GM10266 (cell line): ENCODE measurements at regions not wholly inside any gene's neighbourhood (a gene's known extent, or its start where the extent isn't known, plus 50 kb on each side); places are given as distances from the start of the nearest gene placed in this dataset.

ENCODE experiments used
- DNase-seq: peaks from one replicate; pipeline ENCODE4 v3.0.0; 2012; ENCODE audit errors: extremely low spot score
- CTCF ChIP-seq: IDR thresholded peaks from 2 replicates; pipeline ENCODE4 v1.5.1; 2012; ENCODE audit warnings: mild to moderate bottlenecking, low read depth; ENCODE audit not compliant: control insufficient read depth, insufficient read depth; ENCODE audit errors: missing control alignments

- TF ChIP-seq CTCF = no peak
- DNase-seq = no peak
Measured at GRCh38 chr20:24051160-24051559, 62.6 kb upstream of the GGTLC1 start.

- no peak for DNase-seq
- TF ChIP-seq CTCF = no peak
Measured at GRCh38 chr20:24050119-24050518, 61.5 kb upstream of the GGTLC1 start.

- no peak for DNase-seq
- no peak for TF ChIP-seq CTCF
Measured at GRCh38 chr20:24049081-24049480, 60.5 kb upstream of the GGTLC1 start.

- no peak for TF ChIP-seq CTCF
- no peak for DNase-seq
Measured at GRCh38 chr20:24048024-24048611, 59.5 kb upstream of the GGTLC1 start.

- DNase-seq = no peak
- TF ChIP-seq CTCF = no peak
Measured at GRCh38 chr20:24046888-24047287, 58.3 kb upstream of the GGTLC1 start.

GRCh38 chr20:24045621-24046318 is 57.2 kb upstream of the GGTLC1 start:
- TF ChIP-seq CTCF = no peak
- no peak for DNase-seq

GRCh38 chr20:24043294-24043693 is 54.7 kb upstream of the GGTLC1 start:
- no peak for TF ChIP-seq CTCF
- no peak for DNase-seq
